ENCODE measurements at regions not wholly inside any gene's neighbourhood (a gene's known extent, or its start where the extent isn't known, plus 50 kb on each side); places are given as distances from the start of the nearest gene placed in this dataset.
A peak's percentile ranks its signal among the peaks of the same experiment; 100 is the strongest.

- Histone ChIP-seq H3K4me3 (ENCODE audit: low read depth, low read length) (no peak overlapping the region), H4K12ac (ENCODE audit: low read depth, low read length) (no peak overlapping the region), H4K91ac (ENCODE audit: low read depth, low read length) (no peak overlapping the region), H3K27me3 (ENCODE audit: insufficient read depth, low read length) (no peaks in the 10 kb centered on the region), H3K79me1 (ENCODE audit: low read length) (no peaks in the 10 kb centered on the region), H3K4me2 (ENCODE audit: low read length) (no peak overlapping the region), H2AFZ (ENCODE audit: insufficient read depth, low read length, poor library complexity) (no peak overlapping the region), H3K14ac (ENCODE audit: low read length) (no peak overlapping the region), H3K79me2 (ENCODE audit: control insufficient read depth, insufficient read depth, low read length, poor library complexity) (no peaks in the 10 kb centered on the region), H2BK5ac (ENCODE audit: low read depth, low read length, poor library complexity) (no peak overlapping the region), H3K9me3 (ENCODE audit: insufficient read depth, low read depth, low read length) (no peaks in the 10 kb centered on the region), H3K4ac (ENCODE audit: low read depth, low read length) (no peak overlapping the region), H4K8ac (ENCODE audit: low read depth, low read length) (no peak overlapping the region), H3K23ac (ENCODE audit: low read length) (no peak overlapping the region), H3K36me3 (ENCODE audit: control insufficient read depth in 1 of 2, insufficient read depth in 2 of 2, low read length in 2 of 2) (no peaks in the 10 kb centered on the region), H3K9ac (ENCODE audit: low read length) (no peak overlapping the region), H3K27ac (ENCODE audit: low read depth, low read length) (no peak overlapping the region), H2BK120ac (ENCODE audit: insufficient read depth, low read length, poor library complexity) (no peak overlapping the region), H3K18ac (ENCODE audit: low read length) (no peak overlapping the region), H3K4me1 (ENCODE audit: control insufficient read depth in 1 of 2, insufficient read depth in 2 of 2, low read length in 2 of 2) (no peaks in the 10 kb centered on the region), H2AK5ac (ENCODE audit: low read length) (no peak overlapping the region), H2BK12ac (ENCODE audit: low read length) (no peak overlapping the region)
- WGBS (ENCODE audit: extremely low coverage, insufficient coverage, insufficient read length), result no CpG with 5 or more reads among the region's 11 CpGs
- peak; percentile 63 to 89 for DNase-seq
These were observed 147.1 kb upstream of the FHL2 start for GRCh38 chr2:105545730-105546627.

GRCh38 chr2:105544591-105545377 lies 145.9 kb upstream of the FHL2 start:
- Histone ChIP-seq H3K4me1 (ENCODE audit: control insufficient read depth in 1 of 2, insufficient read depth in 2 of 2, low read length in 2 of 2) (no peaks in the 10 kb centered on the region), H3K4me2 (ENCODE audit: low read length) (no peak overlapping the region), H2BK12ac (ENCODE audit: low read length) (no peak overlapping the region), H4K91ac (ENCODE audit: low read depth, low read length) (no peak overlapping the region), H3K18ac (ENCODE audit: low read length) (no peak overlapping the region), H2AFZ (ENCODE audit: insufficient read depth, low read length, poor library complexity) (no peak overlapping the region), H3K27me3 (ENCODE audit: insufficient read depth, low read length) (no peaks in the 10 kb centered on the region), H3K79me2 (ENCODE audit: control insufficient read depth, insufficient read depth, low read length, poor library complexity) (no peaks in the 10 kb centered on the region), H3K23ac (ENCODE audit: low read length) (no peak overlapping the region), H3K4ac (ENCODE audit: low read depth, low read length) (no peak overlapping the region), H2BK120ac (ENCODE audit: insufficient read depth, low read length, poor library complexity) (no peak overlapping the region), H3K9ac (ENCODE audit: low read length) (no peak overlapping the region), H4K12ac (ENCODE audit: low read depth, low read length) (no peak overlapping the region), H3K79me1 (ENCODE audit: low read length) (no peaks in the 10 kb centered on the region), H3K9me3 (ENCODE audit: insufficient read depth, low read depth, low read length) (no peaks in the 10 kb centered on the region), H3K4me3 (ENCODE audit: low read depth, low read length) (no peak overlapping the region), H4K8ac (ENCODE audit: low read depth, low read length) (no peak overlapping the region), H3K27ac (ENCODE audit: low read depth, low read length) (no peak overlapping the region), H3K36me3 (ENCODE audit: control insufficient read depth in 1 of 2, insufficient read depth in 2 of 2, low read length in 2 of 2) (no peaks in the 10 kb centered on the region), H2AK5ac (ENCODE audit: low read length) (no peak overlapping the region), H3K14ac (ENCODE audit: low read length) (no peak overlapping the region), H2BK5ac (ENCODE audit: low read depth, low read length, poor library complexity) (no peak overlapping the region)
- DNase-seq, result peak in 1 of 2 donors; percentile 26
- WGBS (ENCODE audit: extremely low coverage, insufficient coverage, insufficient read length), result no CpG with 5 or more reads among the region's 12 CpGs

GRCh38 chr2:105541189-105542050 lies 142.6 kb upstream of the FHL2 start:
- Histone ChIP-seq H2BK5ac (ENCODE audit: low read depth, low read length, poor library complexity) (no peak overlapping the region), H3K9ac (ENCODE audit: low read length) (no peak overlapping the region), H3K18ac (ENCODE audit: low read length) (no peak overlapping the region), H2AK5ac (ENCODE audit: low read length) (no peak overlapping the region), H3K27ac (ENCODE audit: low read depth, low read length) (no peak overlapping the region), H4K91ac (ENCODE audit: low read depth, low read length) (no peak overlapping the region), H3K4me1 (ENCODE audit: control insufficient read depth in 1 of 2, insufficient read depth in 2 of 2, low read length in 2 of 2) (no peaks in the 10 kb centered on the region), H3K79me2 (ENCODE audit: control insufficient read depth, insufficient read depth, low read length, poor library complexity) (no peaks in the 10 kb centered on the region), H2BK12ac (ENCODE audit: low read length) (no peak overlapping the region), H2BK120ac (ENCODE audit: insufficient read depth, low read length, poor library complexity) (no peak overlapping the region), H3K27me3 (ENCODE audit: insufficient read depth, low read length) (no peaks in the 10 kb centered on the region), H3K4ac (ENCODE audit: low read depth, low read length) (no peak overlapping the region), H2AFZ (ENCODE audit: insufficient read depth, low read length, poor library complexity) (no peak overlapping the region), H3K4me2 (ENCODE audit: low read length) (no peak overlapping the region), H4K12ac (ENCODE audit: low read depth, low read length) (no peak overlapping the region), H3K14ac (ENCODE audit: low read length) (no peak overlapping the region), H3K9me3 (ENCODE audit: insufficient read depth, low read depth, low read length) (no peaks in the 10 kb centered on the region), H4K8ac (ENCODE audit: low read depth, low read length) (no peak overlapping the region), H3K79me1 (ENCODE audit: low read length) (no peaks in the 10 kb centered on the region), H3K23ac (ENCODE audit: low read length) (no peak overlapping the region), H3K4me3 (ENCODE audit: low read depth, low read length) (no peak overlapping the region), H3K36me3 (ENCODE audit: control insufficient read depth in 1 of 2, insufficient read depth in 2 of 2, low read length in 2 of 2) (no peaks in the 10 kb centered on the region)
- WGBS (ENCODE audit: extremely low coverage, insufficient coverage, insufficient read length), result no CpG with 5 or more reads among the region's 13 CpGs
- peak; percentile 88 to 93 for DNase-seq

GRCh38 chr2:105540642-105541041 lies 141.8 kb upstream of the FHL2 start:
- H3K4me3 ChIP-seq (ENCODE audit: low read depth, low read length), result no peak overlapping the region
- no peak overlapping the region for H3K14ac ChIP-seq (ENCODE audit: low read length)
- no peak overlapping the region for H2BK120ac ChIP-seq (ENCODE audit: insufficient read depth, low read length, poor library complexity)
- no peaks in the 10 kb centered on the region for H3K79me1 ChIP-seq (ENCODE audit: low read length)
- H3K36me3 ChIP-seq (ENCODE audit: control insufficient read depth in 1 of 2, insufficient read depth in 2 of 2, low read length in 2 of 2), result no peaks in the 10 kb centered on the region
- H2BK12ac ChIP-seq (ENCODE audit: low read length), result no peak overlapping the region
- H4K12ac ChIP-seq (ENCODE audit: low read depth, low read length), result no peak overlapping the region
- no peak overlapping the region for H2AFZ ChIP-seq (ENCODE audit: insufficient read depth, low read length, poor library complexity)
- no peaks in the 10 kb centered on the region for H3K4me1 ChIP-seq (ENCODE audit: control insufficient read depth in 1 of 2, insufficient read depth in 2 of 2, low read length in 2 of 2)
- no peak overlapping the region for H2BK5ac ChIP-seq (ENCODE audit: low read depth, low read length, poor library complexity)
- DNase-seq, result no peak
- H3K4ac ChIP-seq (ENCODE audit: low read depth, low read length), result no peak overlapping the region
- H3K18ac ChIP-seq (ENCODE audit: low read length), result no peak overlapping the region
- H2AK5ac ChIP-seq (ENCODE audit: low read length), result no peak overlapping the region
- H3K9me3 ChIP-seq (ENCODE audit: insufficient read depth, low read depth, low read length), result no peaks in the 10 kb centered on the region
- no peaks in the 10 kb centered on the region for H3K27me3 ChIP-seq (ENCODE audit: insufficient read depth, low read length)
- no CpG with 5 or more reads among the region's 2 CpGs for WGBS (ENCODE audit: extremely low coverage, insufficient coverage, insufficient read length)
- no peaks in the 10 kb centered on the region for H3K79me2 ChIP-seq (ENCODE audit: control insufficient read depth, insufficient read depth, low read length, poor library complexity)
- no peak overlapping the region for H3K23ac ChIP-seq (ENCODE audit: low read length)
- H3K27ac ChIP-seq (ENCODE audit: low read depth, low read length), result no peak overlapping the region
- no peak overlapping the region for H3K4me2 ChIP-seq (ENCODE audit: low read length)
- H4K8ac ChIP-seq (ENCODE audit: low read depth, low read length), result no peak overlapping the region
- H3K9ac ChIP-seq (ENCODE audit: low read length), result no peak overlapping the region
- no peak overlapping the region for H4K91ac ChIP-seq (ENCODE audit: low read depth, low read length)

Measured in trophoblast cell (in vitro differentiated cells and primary cell).